Activated CD8-positive, alpha-beta T cell treated with anti-CD3 and anti-CD28 coated beads for 36 hours (primary cell): ENCODE measurements at regions not wholly inside any gene's neighbourhood (a gene's known extent, or its start where the extent isn't known, plus 50 kb on each side); places are given as distances from the start of the nearest gene placed in this dataset.

Source experiments
- ATAC-seq: fragments of 200-7000 bp; cut with Tn5 transposase; one replicate; pipeline ENCODE4 v1.10.0; 2021; ENCODE audit warnings: mild to moderate bottlenecking, moderate library complexity
- CTCF ChIA-PET: fragments of 350-600 bp; sonication (Branson Sonifier 250); formaldehyde crosslinking; loops from one replicate; lab custom pipeline; 2021; ENCODE audit warnings: antibody characterized with exemption; lab: Charles Lee
- POLR2A ChIA-PET: fragments of 350-600 bp; sonication (Branson Sonifier 250); formaldehyde crosslinking; loops from one replicate; lab custom pipeline; 2021; ENCODE audit warnings: antibody characterized with exemption; lab: Charles Lee
- DNase-seq: peaks from one replicate; pipeline ENCODE4 v3.0.0-alpha.2; 2020
- H3K27ac Mint-ChIP-seq: one replicate; pipeline ENCODE4 v1.8.0; 2021; ENCODE audit warnings: mild to moderate bottlenecking, mixed read lengths
- H3K27me3 Mint-ChIP-seq: one replicate; pipeline ENCODE4 v1.8.0; 2021; ENCODE audit warnings: mixed read lengths
- H3K36me3 Mint-ChIP-seq: one replicate; pipeline ENCODE4 v1.8.0; 2021; ENCODE audit warnings: low read depth, mixed read lengths
- H3K4me1 Mint-ChIP-seq: one replicate; pipeline ENCODE4 v1.8.0; 2021; ENCODE audit warnings: low read depth, mixed read lengths
- H3K4me3 Mint-ChIP-seq: one replicate; pipeline ENCODE4 v1.8.0; 2021; ENCODE audit warnings: mild to moderate bottlenecking, moderate library complexity, mixed read lengths
- H3K9me3 Mint-ChIP-seq: one replicate; pipeline ENCODE4 v1.8.0; 2021; ENCODE audit warnings: mixed read lengths
- CTCF ChIP-seq: fragments of 200-600 bp; IDR thresholded peaks from one replicate; pipeline ENCODE4 v1.8.0; 2022; ENCODE audit warnings: antibody characterized with exemption, mild to moderate bottlenecking
- intact Hi-C: fragments of 100-400 bp; cut with micrococcal nuclease; formaldehyde crosslinking; loops from one replicate; pipeline ENCODE4 v1.10.0; 2022

DNA sequence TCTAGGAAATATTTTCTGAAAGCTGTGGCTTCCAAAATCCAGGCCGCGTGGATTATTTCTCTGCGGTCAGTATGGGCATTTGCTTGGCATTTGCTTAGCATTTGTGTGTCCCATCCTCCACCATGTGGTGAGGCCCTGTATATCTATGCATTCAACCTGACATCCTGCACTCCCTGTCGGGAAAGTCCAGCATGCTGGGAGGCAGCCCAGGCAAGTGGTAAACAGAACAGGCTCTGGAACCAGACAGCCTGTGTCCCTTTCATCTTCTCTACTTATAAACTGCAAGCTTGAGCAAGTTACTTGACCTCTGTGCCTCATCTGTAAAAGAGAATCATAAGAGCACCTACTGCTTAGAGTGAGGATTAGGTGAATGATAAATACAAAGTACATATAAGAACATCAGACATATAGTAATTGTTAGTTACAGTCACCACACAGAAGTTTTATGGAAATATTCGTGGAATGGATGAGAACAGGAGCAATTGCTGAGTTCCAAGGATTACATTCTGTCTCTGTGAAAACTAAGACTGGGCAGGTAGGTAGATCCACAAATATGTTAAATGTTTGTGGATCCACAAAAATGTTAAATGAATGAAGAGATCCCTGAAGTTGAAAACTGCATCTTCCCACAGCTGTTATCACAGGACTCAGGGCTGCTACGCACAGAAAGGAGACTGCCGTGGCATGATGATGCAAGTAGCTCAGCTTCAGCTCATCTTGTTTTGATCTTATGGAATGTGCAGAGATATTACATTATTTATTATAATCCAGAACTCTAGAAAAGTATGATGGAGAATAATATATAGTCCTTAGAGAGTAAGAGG lies 317.0 kb upstream of the MMADHC start:
- H3K27ac Mint-ChIP-seq: no peak overlapping the region
- intact Hi-C loops: loop anchor here (5.0 kb wide), 1 partner anchor 143 kb away; no protein-coding TSS in a partner anchor
- ChIA-PET CTCF (no interaction called here), POLR2A (no interaction called here)
- H3K4me3 Mint-ChIP-seq: no peak overlapping the region
- DNase-seq (no peak), ATAC-seq (no peak)
- no peaks in the 10 kb centered on the region for H3K9me3 Mint-ChIP-seq
- H3K36me3 Mint-ChIP-seq: no peaks in the 10 kb centered on the region
- no peaks in the 10 kb centered on the region for H3K27me3 Mint-ChIP-seq
- TF ChIP-seq CTCF: no peak
- no peaks in the 10 kb centered on the region for H3K4me1 Mint-ChIP-seq

- ATAC-seq: no peak
- no peak for TF ChIP-seq CTCF
- H3K36me3 Mint-ChIP-seq: no peaks in the 10 kb centered on the region
Measured at GRCh38 chr2:149903626-149904025, 316.1 kb upstream of the MMADHC start.

DNA sequence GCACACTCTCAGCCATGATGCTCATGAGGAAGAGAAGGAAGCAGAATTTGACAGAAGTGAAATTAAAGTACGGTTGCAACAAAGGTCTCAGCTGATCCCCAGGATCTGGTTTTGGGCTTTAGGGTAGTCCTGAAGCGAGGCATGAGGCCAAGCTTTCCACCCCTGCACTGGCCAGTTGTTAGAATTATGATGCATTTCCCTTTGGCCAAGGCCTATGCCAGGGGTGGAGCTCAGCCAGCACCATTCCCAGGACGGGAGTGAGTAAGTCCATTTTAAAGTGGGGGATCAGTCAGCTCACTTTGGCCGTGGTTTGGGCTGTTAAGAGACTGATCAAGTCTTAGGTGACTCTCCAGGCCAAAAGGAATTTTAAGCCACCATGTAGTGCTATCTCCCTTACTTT lies 314.5 kb upstream of the MMADHC start:
- DNase-seq (no peak), ATAC-seq (no peak)
- Mint-ChIP-seq H3K27me3 (no peaks in the 10 kb centered on the region), H3K36me3 (no peaks in the 10 kb centered on the region), H3K4me3 (no peak overlapping the region), H3K9me3 (no peaks in the 10 kb centered on the region), H3K27ac (no peak overlapping the region), H3K4me1 (no peaks in the 10 kb centered on the region)
- no peak for TF ChIP-seq CTCF
- POLR2A ChIA-PET: no interaction called here
- intact Hi-C loops: no loop called here
- CTCF ChIA-PET: no interaction called here

More at GRCh38 chr2:149903626-149904025, 316.1 kb upstream of the MMADHC start:
- no peak overlapping the region for H3K4me3 Mint-ChIP-seq
- H3K27ac Mint-ChIP-seq: no peak overlapping the region
- intact Hi-C loops: no loop called here
- POLR2A ChIA-PET: no interaction called here
- no peaks in the 10 kb centered on the region for H3K27me3 Mint-ChIP-seq
- no peaks in the 10 kb centered on the region for H3K9me3 Mint-ChIP-seq
- DNase-seq: no peak
- H3K4me1 Mint-ChIP-seq: no peaks in the 10 kb centered on the region
- CTCF ChIA-PET: no interaction called here

DNA sequence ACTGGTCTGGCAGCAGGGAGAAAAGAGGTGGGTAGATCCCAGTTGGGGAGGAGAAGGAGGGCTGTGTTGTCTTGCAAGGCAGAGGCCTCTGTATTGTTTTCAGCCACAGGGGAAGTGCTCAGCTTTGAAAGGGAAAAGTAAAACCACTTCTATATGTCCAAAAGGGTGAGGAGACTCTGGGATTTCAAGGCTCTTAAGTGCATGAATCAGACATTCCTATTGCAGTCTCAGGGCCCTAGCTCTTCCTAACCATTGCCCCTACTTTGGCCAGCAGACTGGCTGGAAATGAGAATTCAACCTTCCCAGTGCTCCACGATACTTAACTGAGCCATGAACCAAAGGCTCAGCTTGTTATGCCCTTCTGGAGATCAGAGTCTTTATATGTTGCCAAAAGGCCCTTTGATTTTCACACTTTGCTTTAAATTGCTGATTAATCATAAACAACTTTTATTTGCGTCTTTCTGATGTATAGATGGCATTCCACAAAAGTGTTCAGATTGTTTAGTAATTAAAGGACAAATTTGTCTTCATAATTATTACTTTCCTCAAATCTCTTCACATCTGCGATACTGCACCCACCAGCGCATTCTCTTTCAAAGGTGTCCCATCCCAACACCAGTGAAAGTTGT lies 313.8 kb upstream of the MMADHC start:
- ChIA-PET CTCF (no interaction called here), POLR2A (no interaction called here)
- TF ChIP-seq CTCF: no peak
- H3K36me3 Mint-ChIP-seq: no peaks in the 10 kb centered on the region
- H3K27me3 Mint-ChIP-seq: no peaks in the 10 kb centered on the region
- ATAC-seq (no peak), DNase-seq (no peak)
- intact Hi-C loops: no loop called here
- H3K4me1 Mint-ChIP-seq: no peaks in the 10 kb centered on the region
- no peak overlapping the region for H3K4me3 Mint-ChIP-seq
- H3K27ac Mint-ChIP-seq: no peak overlapping the region
- no peaks in the 10 kb centered on the region for H3K9me3 Mint-ChIP-seq

DNA sequence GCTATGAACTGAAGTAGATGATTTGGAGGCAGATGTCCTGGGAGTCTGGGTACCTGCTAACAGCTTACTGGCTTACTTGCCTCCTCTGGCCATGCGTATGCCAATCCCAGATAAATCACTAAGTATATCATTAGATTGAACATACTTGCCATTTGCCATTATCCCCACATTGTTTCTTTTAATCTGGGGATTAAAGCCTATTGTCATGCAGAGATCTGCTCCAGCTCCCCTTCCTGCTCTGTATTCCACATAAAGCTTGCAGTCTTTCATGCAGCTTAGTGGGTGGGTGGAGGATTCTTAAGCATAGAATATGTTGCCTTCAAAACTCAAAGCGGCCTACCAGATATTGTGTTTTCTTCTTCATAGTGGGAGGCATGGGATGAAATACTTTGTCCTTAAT lies 311.8 kb upstream of the MMADHC start:
- no peak for DNase-seq
- TF ChIP-seq CTCF: no peak
- Mint-ChIP-seq H3K4me3 (no peak overlapping the region), H3K27ac (no peak overlapping the region), H3K4me1 (no peaks in the 10 kb centered on the region), H3K36me3 (no peaks in the 10 kb centered on the region), H3K9me3 (no peaks in the 10 kb centered on the region), H3K27me3 (no peaks in the 10 kb centered on the region)
- intact Hi-C loops: no loop called here
- CTCF ChIA-PET: no interaction called here
- ATAC-seq: no peak
- POLR2A ChIA-PET: no interaction called here
